SK-N-SH treated with all-trans-retinoic acid at 6 μM for 48 hours (cell line): ENCODE measurements at regions not wholly inside any gene's neighbourhood (a gene's known extent, or its start where the extent isn't known, plus 50 kb on each side); places are given as distances from the start of the nearest gene placed in this dataset.

Source experiments
- GLIS3 ChIP-seq: fragments of 250-450 bp; sonication (Bioruptor Pico); IDR thresholded peaks from 2 replicates; pipeline ENCODE4 v1.5.0; 2020; ENCODE audit warnings: mild to moderate bottlenecking, moderate library complexity
- OSR1 ChIP-seq: fragments of 250-450 bp; sonication (Bioruptor Pico); IDR thresholded peaks from 2 replicates; pipeline ENCODE4 v1.8.0; 2022; ENCODE audit warnings: moderate library complexity, mild to moderate bottlenecking, inconsistent platforms
- PATZ1 ChIP-seq: fragments of 250-450 bp; sonication (Bioruptor Pico); IDR thresholded peaks from 2 replicates; pipeline ENCODE4 v1.8.0; 2020; ENCODE audit warnings: mild to moderate bottlenecking, moderate library complexity, borderline replicate concordance
- TOX ChIP-seq: fragments of 250-450 bp; sonication (Bioruptor Pico); IDR thresholded peaks from 2 replicates; pipeline ENCODE4 v1.8.0; 2021; ENCODE audit warnings: mild to moderate bottlenecking, moderate library complexity, borderline replicate concordance
- ZNF565 ChIP-seq: fragments of 450-650 bp; formaldehyde crosslinking; conservative IDR thresholded peaks from 2 replicates; pipeline ENCODE4 v1.5.0; 2020; ENCODE audit warnings: low read depth, mild to moderate bottlenecking, moderate library complexity
- ZNF70 ChIP-seq: fragments of 450-650 bp; formaldehyde crosslinking; IDR thresholded peaks from 2 replicates; pipeline ENCODE4 v1.5.0; 2020; ENCODE audit warnings: mild to moderate bottlenecking, moderate library complexity

GRCh38 chr3:181886676-181887075 lies 175.0 kb downstream of the SOX2 start:
- TF ChIP-seq ZNF565 (CRISPR knock-in tag), result no peak
- no peak for TF ChIP-seq ZNF70 (CRISPR knock-in tag)
- no peak for TF ChIP-seq GLIS3 (CRISPR knock-in tag)
- TF ChIP-seq TOX (CRISPR knock-in tag), result no peak
- TF ChIP-seq OSR1 (CRISPR knock-in tag), result no peak
- no peak for TF ChIP-seq PATZ1 (CRISPR knock-in tag)
